ENCODE measurements at regions not wholly inside any gene's neighbourhood (a gene's known extent, or its start where the extent isn't known, plus 50 kb on each side); places are given as distances from the start of the nearest gene placed in this dataset.
"Not testable (repeated sequence)": the region's sequence is repeated elsewhere in the genome, so short reads cannot be mapped to it uniquely, and the experiment has no call there.

DNA sequence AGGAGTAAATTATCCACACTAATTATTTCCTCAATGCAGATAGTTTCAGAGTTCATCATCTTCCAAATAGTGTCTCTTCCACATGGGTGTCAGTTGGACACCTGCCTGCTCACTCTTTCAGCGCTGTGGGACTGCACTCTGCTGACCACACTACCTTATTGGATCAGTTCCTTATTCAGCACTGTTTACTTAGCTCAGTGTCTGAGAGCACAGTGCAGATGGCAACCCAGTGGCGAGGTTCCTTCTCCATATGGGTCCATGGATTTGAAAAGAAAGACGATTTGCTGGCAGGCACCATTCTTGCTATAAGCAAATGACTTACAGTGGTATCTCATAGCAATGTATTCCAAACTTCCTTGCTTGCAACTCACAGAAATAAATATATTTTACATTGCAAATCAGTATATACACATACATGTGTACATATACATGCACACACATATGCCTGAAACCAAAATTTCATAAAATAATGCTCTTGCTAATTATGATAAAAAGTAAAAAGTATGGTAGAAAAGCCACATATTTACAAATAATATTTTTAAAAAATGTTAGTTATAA, 354.8 kb downstream of the INSIG2 start:
- peak; percentile 45 for DNase-seq

DNA sequence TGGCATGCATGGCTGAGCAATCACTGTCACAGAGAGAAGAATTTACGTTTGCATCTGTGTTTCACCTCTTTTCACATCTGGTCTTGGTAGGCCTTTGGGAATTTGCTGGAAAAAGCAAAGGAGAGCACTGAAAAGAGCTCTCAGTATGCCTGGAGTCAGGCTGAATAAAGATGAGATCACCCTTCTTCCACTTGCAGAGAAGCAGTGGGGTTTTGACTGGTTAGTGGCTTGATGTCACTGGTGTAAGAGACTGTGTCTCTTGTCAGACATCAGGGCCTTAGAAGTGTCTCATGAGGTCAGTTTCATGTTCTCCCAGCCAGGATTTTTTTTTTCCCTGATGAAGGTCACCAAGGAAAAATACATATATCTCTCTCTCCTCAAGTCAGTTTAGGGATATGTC, 353.8 kb downstream of the INSIG2 start:
- no peak for DNase-seq

DNA sequence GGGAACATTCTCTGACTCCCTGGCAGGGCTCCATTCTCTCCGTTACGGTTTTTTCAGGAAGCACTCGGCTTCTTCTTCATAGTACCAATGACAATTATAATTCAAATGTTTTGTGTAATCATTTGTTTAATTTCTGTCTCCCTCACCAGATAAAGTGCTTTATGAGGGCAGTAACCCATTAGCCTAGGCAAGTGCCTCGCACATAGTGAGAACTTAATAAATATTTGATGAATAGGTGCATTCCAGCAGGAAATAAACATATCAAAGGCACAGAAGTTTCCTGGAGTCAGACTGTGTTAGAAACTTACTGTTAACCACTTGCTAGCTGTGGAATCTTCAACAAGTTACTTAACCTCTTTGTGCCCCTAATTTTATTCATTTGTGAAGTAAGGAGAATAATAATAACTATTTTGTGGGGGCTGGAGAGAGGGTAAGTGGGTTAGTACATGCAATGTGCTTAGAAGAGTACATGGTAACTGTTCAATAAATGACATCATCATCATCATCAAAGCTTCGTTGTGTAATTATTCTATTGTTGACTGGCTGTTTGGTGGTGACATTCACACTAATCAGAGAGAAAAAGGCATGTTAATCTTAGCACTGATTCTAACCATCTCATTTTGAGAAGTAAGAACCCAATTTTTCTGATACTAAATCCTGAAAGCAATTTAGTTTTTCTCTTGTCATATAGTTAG, 352.3 kb downstream of the INSIG2 start:
- DNase-seq: no peak

DNA sequence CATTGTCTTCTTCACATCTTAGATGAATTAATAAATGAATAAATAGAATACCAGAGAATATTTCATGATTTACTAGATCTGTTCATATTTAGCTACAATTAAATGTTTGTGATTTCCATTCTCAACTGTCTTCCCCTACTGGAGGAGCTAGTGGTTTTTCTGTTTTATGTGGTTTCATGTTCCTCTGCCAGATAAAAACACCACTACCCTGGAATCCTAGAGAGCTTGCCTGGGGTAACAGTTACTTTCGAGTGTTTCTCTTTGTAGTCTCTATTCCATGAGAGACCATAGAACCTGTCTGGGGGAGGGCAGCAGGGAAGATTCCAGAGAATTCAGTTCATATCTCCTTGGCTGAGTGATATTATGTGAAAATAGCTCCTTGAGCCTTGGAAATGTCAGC, 349.2 kb downstream of the INSIG2 start:
- no peak for DNase-seq

DNA sequence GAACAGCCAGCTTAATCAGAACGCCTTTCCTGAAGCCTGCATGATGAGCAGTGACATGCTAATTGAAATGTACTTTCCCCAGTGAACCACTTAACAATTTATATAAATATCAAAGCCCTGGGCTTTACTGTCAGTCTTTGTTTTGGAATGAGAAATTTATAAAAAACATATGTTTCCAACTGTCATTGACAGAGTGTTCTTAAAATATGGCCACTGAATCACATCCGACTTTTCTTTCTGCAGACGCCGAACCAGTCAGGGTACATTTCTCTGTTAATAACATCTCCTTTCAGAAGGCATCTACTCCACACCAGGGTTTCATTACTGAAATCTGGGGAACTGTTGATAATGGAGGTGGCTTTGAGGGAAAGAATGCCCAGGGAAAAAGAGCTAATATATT, 343.7 kb downstream of the INSIG2 start:
- no peak for DNase-seq

DNA sequence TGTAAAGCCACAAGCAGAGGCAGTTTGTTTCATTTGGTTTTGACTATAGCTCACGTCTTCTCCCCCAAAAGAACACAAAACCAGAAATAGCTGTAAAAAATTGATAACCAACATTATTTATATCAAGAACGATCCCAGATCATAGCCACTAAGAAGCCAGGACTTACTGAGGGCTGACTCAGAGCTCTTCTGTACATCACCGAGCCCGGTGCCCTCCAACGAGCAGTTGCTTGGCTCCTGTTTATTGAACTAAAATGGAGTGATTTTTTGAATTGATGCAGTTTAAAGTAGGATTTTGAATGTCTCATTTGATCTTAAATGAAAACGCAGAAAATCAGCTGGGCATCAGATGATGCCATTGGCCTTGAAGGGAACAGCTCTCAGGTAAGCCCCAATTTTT, 343.3 kb downstream of the INSIG2 start:
- DNase-seq: no peak

DNA sequence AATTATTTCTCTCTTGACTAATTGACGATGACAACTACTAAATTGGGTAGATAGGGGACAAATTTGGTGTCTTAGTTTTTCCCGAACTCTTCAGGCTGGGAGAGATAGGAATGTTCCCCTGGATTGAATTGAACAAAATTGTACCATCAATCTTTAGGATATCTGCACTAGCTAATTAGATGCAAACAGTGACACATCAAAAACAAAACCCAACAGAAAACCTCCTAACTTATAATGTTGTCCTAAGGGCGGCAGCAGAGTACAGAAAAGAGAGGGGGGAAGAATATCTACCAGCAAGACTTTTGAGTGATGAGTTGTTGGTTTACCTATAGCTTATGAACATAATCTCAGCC, 342.9 kb downstream of the INSIG2 start:
- DNase-seq: peak; percentile 6

DNA sequence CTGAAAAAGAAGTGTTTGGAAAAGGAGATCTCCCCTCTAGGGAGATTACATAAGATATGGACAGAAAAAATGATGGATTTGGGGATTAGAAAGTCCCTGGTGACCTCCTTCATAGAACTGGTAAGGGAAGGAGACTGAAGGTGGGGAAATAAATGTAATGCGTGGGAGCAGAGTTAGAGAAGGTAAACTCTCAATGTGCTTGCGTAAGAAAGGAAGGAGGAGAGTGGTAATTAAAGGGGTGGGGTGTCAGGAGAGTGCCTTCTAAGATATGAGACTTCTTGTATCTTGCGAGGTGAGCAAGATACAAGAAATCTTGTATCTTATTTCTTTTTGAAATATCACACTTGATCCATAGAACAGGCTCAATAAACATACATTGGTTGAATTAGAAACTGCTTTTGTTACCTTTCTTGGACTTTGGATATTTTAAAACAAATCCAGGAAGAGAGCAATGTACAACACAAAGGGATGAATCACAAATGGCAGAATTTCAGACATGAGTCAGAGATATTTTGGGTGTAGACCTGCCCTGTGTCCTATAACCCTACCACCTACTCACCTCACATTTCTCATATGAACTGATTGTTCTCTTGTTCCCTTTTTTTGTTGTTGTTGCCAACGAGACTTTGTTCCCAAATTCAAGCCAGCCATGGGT, 342.4 kb downstream of the INSIG2 start:
- no peak for DNase-seq

DNA sequence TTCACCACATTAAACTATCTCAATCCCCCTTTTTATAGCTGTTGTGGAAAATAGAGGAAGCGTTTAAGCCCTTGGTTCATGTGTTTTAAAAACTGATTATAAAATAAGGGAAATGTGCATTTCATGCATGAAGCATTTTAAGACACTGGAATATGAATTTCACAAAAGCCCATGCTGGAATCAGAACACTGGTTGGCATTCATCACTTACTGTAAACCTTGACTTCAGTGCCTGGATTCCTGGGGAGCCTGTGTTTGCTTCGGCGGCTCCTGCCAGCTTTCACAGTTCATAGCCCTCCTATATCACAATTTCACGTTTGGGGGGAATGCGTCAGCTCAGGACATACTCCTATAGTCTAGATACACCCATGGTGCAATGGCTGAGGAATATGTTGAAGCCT, 336.9 kb downstream of the INSIG2 start:
- DNase-seq: no peak

DNA sequence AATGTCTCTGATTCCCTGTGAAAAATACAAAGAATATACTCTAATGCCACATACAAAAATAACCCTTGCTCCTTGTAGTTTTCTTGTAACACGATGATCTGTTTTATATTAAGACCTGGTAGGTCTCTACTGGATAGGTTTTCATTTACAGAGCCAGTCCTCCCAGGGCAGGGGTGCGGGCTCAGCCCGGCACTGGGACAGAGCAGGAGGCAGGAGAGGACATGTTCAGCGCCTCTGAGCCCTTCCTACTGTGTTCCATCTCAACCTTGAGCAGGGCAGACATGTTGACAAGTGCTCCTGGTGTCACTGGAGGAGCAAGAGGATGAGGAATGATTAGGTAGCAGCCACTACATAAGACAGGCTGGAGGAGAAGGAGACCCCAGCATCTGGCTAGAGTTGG, 335.5 kb downstream of the INSIG2 start:
- no peak for DNase-seq

DNA sequence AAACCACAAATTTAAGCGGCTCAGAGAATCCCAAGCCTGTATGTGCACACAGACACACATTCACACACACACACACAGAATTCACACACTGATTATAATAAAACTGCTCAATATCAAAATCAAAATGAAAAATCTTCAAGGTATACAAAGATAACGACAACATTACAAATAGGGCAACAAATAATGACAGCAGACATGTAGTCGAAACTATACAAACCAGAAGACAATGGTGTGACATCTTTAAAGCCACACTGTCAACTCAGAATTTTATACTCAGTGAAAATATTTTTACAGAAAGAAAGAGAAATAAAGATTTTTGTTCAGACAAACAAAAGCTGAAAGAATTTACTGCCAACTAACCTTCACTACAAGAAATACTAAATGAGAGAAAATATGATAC, 333.4 kb downstream of the INSIG2 start:
- DNase-seq: no peak

DNA sequence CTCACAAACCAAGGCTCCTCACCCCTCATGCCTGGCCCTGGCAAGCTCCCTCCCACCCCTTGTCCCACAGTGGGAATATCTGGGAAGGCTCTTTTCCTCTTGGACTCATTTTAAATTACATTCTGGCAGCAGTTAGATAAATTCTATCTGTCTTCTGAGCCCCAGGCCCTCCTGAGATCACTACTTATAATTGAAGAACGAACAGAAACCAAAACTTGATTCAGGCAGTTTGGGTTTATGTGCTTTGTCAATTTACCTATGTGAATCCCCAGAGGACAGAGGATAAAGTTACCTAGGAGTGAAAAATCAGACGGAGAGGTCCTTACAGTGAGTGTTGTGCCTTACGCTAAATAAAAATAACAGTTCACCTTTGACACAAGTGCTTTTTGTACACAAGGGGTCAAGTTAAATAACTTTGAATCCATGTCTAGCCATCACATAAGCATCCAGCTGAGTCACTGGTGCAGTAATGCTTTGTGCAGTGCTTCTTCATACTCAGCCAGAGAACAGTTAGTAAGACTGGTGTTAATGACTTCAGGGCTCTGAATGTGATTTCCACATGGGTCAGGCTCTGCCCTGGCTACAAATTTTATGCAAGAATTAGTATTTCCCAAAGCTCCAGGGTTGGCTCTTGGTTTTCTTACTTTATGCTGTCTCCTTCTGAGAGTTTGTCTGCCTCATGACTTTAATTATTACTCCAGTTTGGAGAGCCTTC, 329.3 kb downstream of the INSIG2 start:
- DNase-seq: no peak

DNA sequence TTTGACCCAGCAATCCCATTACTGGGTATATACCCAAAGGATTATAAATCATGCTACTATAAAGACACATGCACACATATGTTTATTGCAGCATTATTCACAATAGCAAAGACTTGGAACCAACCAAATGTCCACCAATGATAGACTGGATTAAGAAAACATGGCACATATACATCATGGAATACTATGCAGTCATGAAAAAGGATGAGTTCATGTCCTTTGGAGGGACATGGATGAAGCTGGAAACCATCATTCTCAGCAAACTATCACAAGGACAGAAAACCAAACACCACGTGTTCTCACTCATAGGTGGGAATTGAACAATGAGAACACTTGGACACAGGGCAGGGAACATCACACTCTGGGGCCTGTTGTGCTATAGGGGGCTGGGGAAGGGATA, 326.9 kb downstream of the INSIG2 start:
- not testable (repeated sequence) for DNase-seq

DNA sequence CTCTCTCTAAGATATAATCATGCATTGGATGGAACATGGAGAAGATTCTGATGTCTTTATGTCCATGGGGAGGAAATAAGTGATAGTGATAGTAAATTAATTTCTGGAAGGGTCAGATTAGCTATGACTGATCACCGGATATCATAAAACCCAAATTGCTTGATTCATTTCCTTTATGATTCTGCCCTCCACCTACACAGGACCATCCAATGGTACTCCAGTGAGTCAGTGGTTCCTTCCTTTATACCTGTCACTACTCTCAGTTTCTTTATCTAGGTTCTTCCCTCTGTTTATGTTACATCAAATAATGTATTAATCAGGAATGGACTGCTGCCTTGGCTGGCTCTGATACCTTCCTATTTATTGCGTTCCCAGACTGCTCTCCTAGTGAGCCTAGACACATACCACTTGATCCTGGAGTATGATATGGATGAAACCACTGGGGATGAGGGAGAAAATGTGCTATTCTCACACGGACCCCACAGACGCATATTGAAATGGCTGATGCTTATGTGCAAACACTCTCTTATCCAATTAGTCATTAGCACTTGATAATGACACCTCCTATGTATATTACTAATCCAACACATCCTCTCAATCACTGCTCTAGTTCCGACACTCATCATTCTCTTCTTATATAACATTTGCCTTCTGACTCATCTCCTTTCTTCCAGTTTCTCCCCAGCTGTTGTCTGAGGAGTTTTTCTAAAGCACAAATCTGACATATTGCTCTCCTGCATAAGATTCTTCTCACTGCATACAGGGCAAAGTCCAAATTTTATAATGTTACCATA, 315.6 kb downstream of the INSIG2 start:
- peak; percentile 10 for DNase-seq

DNA sequence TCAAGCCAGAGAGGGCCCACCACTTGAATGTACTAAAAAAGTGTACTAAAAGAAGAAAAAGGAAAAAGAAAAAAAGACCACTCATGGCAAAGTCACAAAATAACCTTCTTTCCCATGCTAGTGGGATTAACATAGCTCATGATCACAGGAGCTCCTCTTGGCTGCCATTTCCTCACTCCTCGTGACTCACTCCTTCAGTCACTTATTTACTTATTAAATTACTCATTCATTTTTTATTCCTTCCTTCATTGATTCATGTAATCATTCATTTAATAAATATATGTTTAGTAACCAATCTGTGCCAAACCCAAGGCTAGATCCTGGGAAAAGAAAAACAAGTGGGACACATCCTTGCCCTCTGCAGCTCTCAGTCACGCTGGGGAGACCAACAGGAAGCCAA, 300.5 kb downstream of the INSIG2 start:
- DNase-seq: peak; percentile 4

DNA sequence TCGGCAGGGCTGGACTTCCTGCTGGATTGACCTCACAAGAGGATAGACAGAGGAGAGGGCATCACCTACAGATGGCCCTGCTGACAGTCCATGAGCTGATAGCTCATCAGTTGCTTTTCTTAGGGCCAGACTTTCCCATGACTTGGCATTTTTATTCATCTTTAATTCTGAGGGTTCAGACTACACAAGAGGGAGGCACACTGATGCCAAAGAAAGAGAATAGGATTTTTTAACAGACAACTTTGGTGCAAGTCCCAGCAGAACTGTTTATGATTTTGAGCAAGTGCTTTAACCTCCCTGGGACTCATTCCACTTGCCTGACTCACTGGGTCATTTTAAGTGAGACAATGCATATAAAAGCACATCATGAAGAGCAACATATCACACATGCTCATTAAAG, 299.2 kb downstream of the INSIG2 start:
- DNase-seq: no peak

DNA sequence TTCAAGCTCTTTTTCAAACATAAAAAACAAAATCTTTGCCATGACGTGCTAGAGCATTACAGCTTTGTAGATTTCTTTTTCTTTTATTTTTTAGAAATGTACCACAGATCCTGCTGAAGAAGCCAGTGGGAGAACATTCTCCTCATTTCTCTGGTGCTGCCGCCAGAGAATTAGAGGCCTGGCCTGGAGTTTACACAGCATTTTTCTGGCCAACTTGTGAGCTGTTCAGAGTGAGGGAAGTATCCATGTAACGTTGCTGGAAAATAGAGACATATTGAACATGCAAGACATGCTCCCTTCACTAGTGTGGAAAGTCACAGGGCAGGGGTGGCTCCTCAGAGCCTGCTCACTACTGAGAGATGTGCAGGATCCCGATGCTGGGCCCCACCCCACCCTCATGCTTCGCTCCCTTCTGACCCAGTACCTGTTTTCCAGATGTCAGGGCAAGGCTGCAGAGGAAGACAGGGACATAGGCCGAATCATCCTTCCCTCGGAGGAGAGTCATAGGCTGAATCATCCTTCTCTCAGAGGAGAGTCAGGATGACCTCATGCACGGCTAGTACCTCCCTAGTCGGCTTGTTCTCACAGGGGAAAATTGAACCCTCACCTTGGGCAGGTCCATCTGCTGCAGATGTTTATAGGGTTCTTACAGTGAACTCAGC, 298.5 kb downstream of the INSIG2 start:
- DNase-seq: no peak

DNA sequence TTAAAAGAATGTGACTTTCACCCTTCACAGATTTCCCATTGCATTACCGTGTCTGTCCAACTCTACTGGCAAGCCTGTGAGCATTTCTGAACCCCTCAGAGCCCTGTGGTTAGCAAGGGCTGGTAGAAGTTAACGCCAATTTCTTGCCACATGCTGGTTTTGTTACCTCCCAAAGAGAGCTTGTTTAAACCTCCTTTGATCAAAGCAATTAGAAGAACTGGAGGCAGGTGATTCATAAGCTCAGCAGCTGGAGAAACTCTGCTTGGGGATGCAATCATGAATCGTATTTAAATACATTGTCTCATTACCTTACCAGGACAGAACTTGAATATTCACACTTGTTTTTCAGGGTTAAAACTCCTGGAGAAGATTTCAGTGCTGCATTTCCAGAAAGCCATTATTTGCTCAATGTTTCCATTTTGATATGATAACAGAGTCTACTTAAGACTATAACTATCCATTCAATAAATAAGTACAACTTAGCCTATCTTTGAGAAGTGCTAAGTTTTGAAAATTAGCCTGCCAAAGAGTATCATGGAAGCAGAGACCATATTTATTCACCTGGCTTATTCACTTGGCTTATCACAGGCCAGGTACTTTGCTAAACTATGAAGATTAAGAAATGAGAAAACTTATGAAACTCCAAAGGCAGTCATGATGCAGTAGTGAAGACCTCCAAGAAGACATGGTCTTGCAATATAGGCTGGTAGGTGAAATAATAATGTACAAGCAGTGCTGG, 292.8 kb downstream of the INSIG2 start:
- no peak for DNase-seq

DNA sequence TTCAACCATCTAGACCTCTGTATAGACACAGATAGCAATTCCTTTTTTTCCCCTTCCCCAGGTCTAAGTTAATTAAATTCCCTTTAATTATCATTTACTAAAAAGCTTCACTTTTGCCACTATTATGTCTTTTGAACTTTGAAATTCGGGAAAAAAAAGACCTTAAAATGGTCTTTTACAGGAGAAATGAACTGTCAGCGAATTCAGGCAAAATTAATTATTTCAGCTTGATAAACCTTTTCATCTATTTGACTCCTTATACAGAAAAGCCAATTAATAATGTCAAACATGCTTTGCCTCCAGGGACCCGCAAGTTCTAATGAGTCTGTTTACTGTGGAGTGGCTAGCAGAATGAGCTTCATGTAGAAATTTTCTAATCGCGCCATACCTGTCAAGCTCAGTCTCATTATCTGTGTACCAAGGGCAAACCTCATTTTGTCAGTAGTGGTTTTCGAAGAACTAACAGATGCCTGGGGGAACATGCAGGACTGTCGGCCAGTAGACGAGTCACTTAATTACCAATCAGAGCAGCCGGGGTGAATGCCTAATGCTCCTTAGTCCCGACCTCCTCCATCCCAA, 287.7 kb downstream of the INSIG2 start:
- no peak for DNase-seq

DNA sequence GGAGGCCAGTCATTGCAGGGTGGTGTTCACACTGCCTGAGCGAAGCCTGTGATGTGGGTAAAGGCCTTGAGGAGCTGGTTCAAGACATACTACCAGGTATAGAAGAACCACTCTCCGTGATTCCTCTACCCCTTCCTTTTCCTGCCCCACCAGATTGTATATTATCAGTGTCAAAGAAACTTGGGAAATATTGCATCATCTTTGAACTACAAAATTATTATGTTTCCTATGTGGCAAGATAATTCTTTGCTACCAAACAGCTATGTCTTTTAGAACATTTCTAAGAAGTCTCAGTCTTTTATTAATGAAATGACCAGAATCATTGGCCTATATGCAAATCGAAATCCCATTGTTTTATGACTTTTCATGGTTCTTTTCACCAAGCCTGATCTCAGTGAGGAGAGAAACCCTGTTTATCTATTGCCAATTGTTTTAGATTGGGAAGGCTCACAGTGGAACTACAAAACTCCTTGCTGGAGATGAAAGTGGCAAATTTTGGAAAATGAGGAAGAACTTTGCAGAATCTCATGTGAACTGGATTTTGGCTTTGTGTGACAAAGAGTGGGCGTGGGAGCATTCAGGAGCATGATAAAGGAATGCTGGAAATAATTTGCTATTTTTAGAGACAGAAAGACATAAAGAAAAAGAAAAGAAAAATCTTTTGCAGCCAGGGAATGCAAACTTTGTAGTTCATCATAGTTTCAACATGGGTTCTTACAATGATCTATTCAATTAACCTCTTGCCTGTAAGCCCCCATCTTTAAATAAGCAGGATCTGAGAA, 286.9 kb downstream of the INSIG2 start:
- DNase-seq: no peak
